CD4-positive, alpha-beta T cell treated with Interleukin-10 for 1 hour (primary cell): ENCODE measurements at regions not wholly inside any gene's neighbourhood (a gene's known extent, or its start where the extent isn't known, plus 50 kb on each side); places are given as distances from the start of the nearest gene placed in this dataset.
"Not testable (repeated sequence)": the region's sequence is repeated elsewhere in the genome, so short reads cannot be mapped to it uniquely, and the experiment has no call there.

Source experiments
- DNase-seq: peaks from one replicate; pipeline ENCODE4 v3.0.0-alpha.2; 2020

- DNase-seq = not testable (repeated sequence)
Measured at GRCh38 chr7:17440025-17440784, 141.8 kb downstream of the AHR start.

- no peak for DNase-seq
Measured at GRCh38 chr7:17440831-17441230, 142.4 kb downstream of the AHR start.

- DNase-seq = no peak
Measured at GRCh38 chr7:17441557-17441956, 143.1 kb downstream of the AHR start.

- no peak for DNase-seq
Measured at GRCh38 chr7:17444151-17444550, 145.7 kb downstream of the AHR start.

GRCh38 chr7:17444673-17445072 lies 146.2 kb downstream of the AHR start:
- DNase-seq = no peak

GRCh38 chr7:17446340-17446739 lies 147.9 kb downstream of the AHR start:
- DNase-seq = no peak

GRCh38 chr7:17447728-17448478 lies 149.5 kb downstream of the AHR start:
- no peak for DNase-seq

GRCh38 chr7:17448479-17449423 lies 150.3 kb downstream of the AHR start:
- DNase-seq = no peak

GRCh38 chr7:17456541-17456940 lies 158.1 kb downstream of the AHR start:
- DNase-seq = no peak

- no peak for DNase-seq
Measured at GRCh38 chr7:17460001-17460400, 161.5 kb downstream of the AHR start.

- no peak for DNase-seq
Measured at GRCh38 chr7:17460665-17461064, 162.2 kb downstream of the AHR start.

- DNase-seq = no peak
Measured at GRCh38 chr7:17462131-17462631, 163.7 kb downstream of the AHR start.

- no peak for DNase-seq
Measured at GRCh38 chr7:17463511-17464085, 165.1 kb downstream of the AHR start.

- DNase-seq = no peak
Measured at GRCh38 chr7:17466216-17466615, 167.8 kb downstream of the AHR start.

- no peak for DNase-seq
Measured at GRCh38 chr7:17467386-17467945, 169.0 kb downstream of the AHR start.

GRCh38 chr7:17471325-17471724 lies 172.9 kb downstream of the AHR start:
- no peak for DNase-seq

GRCh38 chr7:17472518-17472917 lies 174.1 kb downstream of the AHR start:
- no peak for DNase-seq

GRCh38 chr7:17472939-17473338 lies 174.5 kb downstream of the AHR start:
- DNase-seq = no peak

GRCh38 chr7:17474724-17475344 lies 176.4 kb downstream of the AHR start:
- no peak for DNase-seq

- DNase-seq = no peak
Measured at GRCh38 chr7:17477182-17477581, 178.7 kb downstream of the AHR start.

- DNase-seq = no peak
Measured at GRCh38 chr7:17481118-17481517, 182.7 kb downstream of the AHR start.

GRCh38 chr7:17485368-17485767 lies 186.9 kb downstream of the AHR start:
- no peak for DNase-seq
